GM19035 (cell line): ENCODE measurements at regions not wholly inside any gene's neighbourhood (a gene's known extent, or its start where the extent isn't known, plus 50 kb on each side); places are given as distances from the start of the nearest gene placed in this dataset.
A peak's percentile ranks its signal among the peaks of the same experiment; 100 is the strongest.
"Not testable (repeated sequence)": the region's sequence is repeated elsewhere in the genome, so short reads cannot be mapped to it uniquely, and the experiment has no call there.

Experiments
- ATAC-seq: cut with Tn5 transposase; IDR thresholded peaks from one replicate; pipeline ENCODE4 v1.9.1; 2021; ENCODE audit not compliant: unreplicated experiment

GRCh38 chr14:49250109-49250508, 336.1 kb downstream of the RPS29 start:
- no peak for ATAC-seq

- no peak for ATAC-seq
Observed at GRCh38 chr14:49249022-49249421, 337.2 kb downstream of the RPS29 start.

- ATAC-seq = not testable (repeated sequence)
Observed at GRCh38 chr14:49243777-49244176, 342.4 kb downstream of the RPS29 start.

- no peak for ATAC-seq
Observed at GRCh38 chr14:49240383-49240782, 345.8 kb downstream of the RPS29 start.

GRCh38 chr14:49228552-49228951, 357.6 kb downstream of the RPS29 start:
- ATAC-seq = no peak

GRCh38 chr14:49221316-49221715, 364.9 kb downstream of the RPS29 start:
- no peak for ATAC-seq

GRCh38 chr14:49220492-49220891, 365.7 kb downstream of the RPS29 start:
- ATAC-seq = no peak

GRCh38 chr14:49218436-49219092, 367.6 kb downstream of the RPS29 start:
- no peak for ATAC-seq

- ATAC-seq = no peak
Observed at GRCh38 chr14:49212721-49213120, 373.5 kb downstream of the RPS29 start.

GRCh38 chr14:49209416-49209815, 376.8 kb downstream of the RPS29 start:
- no peak for ATAC-seq

- no peak for ATAC-seq
Observed at GRCh38 chr14:49206828-49207227, 379.4 kb downstream of the RPS29 start.

- no peak for ATAC-seq
Observed at GRCh38 chr14:49203676-49204075, 382.5 kb downstream of the RPS29 start.

- ATAC-seq = no peak
Observed at GRCh38 chr14:49199159-49199558, 387.0 kb downstream of the RPS29 start.

GRCh38 chr14:49196327-49196726, 389.9 kb downstream of the RPS29 start:
- no peak for ATAC-seq

- no peak for ATAC-seq
Observed at GRCh38 chr14:49194067-49194466, 392.1 kb downstream of the RPS29 start.

GRCh38 chr14:49193332-49194065, 392.7 kb downstream of the RPS29 start:
- peak; percentile 98 for ATAC-seq

- no peak for ATAC-seq
Observed at GRCh38 chr14:49191380-49191779, 394.8 kb downstream of the RPS29 start.

GRCh38 chr14:49189375-49189774, 396.8 kb downstream of the RPS29 start:
- ATAC-seq = no peak

GRCh38 chr14:49187799-49188198, 398.4 kb downstream of the RPS29 start:
- no peak for ATAC-seq

- ATAC-seq = peak; percentile 100
Observed at GRCh38 chr14:49173765-49174373, 412.3 kb downstream of the RPS29 start.

- ATAC-seq = no peak
Observed at GRCh38 chr14:49164074-49164473, 422.1 kb downstream of the RPS29 start.

- no peak for ATAC-seq
Observed at GRCh38 chr14:49160983-49161382, 425.2 kb downstream of the RPS29 start.
